A204.1 (cell line): ENCODE measurements at regions not wholly inside any gene's neighbourhood (a gene's known extent, or its start where the extent isn't known, plus 50 kb on each side); places are given as distances from the start of the nearest gene placed in this dataset.

Experiments used
- FAIRE-seq: peaks from 2 replicates; lab custom pipeline; 2012; peaks lifted over from hg19 to GRCh38; lab: Jason Lieb, UNC

GRCh38 chr5:63726496-63726895 lies 235.7 kb downstream of the HTR1A start:
- FAIRE-seq: no peak

GRCh38 chr5:63719147-63719546 lies 243.1 kb downstream of the HTR1A start:
- no peak for FAIRE-seq

DNA sequence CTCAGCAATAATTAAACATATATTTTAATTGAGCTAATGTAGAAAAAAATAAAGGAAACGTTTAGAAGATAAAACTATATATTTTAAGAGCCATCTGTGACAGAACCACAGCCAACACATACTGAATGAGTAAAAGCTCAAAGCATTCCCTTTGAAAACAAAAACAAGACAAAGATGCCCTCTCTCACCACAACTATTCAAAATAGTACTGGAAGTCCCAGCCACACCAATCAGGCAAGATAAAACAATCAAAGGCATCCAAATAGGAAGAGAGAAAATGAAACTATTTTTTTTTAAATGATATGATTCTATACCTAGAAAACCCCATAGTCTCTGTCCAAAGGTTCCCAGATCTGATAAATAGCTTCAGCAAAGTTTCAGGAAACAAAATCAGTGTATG lies 262.0 kb downstream of the HTR1A start:
- FAIRE-seq: no peak

DNA sequence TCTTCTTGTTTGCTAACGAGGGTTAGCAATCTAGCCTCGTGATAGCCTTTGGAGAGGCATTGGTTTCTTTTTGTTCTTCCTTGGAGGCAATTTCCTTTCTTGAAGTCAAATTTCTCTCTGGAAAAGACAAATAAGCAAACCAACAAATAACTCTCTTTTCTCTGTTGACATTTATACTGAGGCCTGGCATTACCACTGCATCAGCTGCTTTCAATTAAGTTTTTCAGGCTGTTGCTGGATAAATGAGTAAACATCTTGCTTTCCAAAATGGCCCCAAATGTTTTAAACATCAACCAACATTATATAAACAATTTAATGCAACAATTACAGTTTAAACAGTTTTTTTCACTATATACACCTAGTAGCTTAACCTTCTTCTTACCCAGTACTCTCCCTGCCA lies 264.4 kb downstream of the HTR1A start:
- FAIRE-seq: no peak

DNA sequence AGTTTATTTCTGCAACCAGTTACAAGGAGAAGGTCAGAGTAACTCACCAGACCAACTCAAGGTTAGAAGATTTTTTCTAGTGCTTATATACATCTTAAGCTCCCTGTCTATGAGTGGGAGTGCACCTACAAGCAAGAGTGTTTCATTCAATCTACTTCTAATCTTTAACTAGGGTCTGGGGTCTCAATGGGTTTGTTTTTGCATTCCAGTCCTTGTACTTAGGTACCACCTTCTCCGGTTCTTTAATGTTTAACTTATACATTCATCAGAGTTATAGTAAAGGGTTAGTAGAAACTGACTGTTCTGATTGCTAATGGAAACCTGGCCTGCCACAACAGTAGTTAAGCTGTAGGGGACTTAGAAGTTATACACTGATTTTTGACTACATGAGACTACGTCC lies 271.7 kb downstream of the HTR1A start:
- no peak for FAIRE-seq

DNA sequence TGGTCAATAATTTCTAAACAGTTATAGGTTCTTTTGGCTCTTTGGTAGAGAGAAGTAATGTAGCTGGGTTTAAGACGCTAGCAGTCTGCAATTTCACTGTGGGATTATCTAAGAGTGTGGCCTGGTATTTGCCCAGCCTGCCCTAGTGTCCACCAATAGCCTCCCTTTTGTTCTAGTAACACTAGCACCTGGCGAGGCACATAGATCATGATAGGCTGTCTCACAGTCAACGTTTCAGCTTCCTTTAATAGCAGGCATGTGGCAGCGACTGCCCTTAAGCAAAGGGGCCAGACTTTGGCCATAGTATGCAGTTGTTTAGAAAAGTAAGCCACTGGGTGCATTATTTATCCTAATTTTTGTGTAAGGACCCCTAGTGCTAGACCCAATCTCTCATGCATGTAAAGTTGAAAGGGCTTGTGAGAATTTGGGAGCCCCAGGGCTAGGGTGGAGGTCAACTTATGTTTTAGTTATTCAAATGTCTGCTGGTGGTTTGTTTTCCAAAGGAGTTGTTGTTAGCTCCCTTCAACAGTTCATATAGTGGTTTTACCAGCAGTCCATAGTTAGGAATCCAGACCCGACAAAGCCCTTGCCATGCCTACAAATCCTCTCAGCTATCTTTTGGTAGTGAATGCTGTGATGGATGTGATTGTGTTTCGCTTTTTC lies 274.3 kb downstream of the HTR1A start:
- no peak for FAIRE-seq

GRCh38 chr5:63686938-63687337 lies 275.3 kb downstream of the HTR1A start:
- FAIRE-seq: no peak

DNA sequence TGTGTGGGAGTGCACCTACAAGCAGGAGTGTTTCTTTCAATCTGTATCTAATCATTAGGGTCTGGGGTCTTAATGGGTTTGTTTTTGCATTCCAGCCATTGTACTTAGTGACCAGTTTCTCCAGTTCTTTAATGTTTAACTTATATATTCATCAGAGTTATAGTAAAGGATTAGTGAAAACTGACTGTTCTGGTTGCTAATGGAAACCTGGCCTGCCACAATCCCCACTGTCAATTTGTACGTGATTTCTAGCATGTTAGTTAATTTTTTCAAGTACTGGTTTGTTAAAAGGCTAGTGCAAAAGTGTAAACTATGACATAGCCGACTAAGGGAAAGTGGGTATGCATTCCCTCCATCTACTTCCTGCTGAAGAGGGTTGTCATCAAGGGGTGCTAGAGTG lies 276.1 kb downstream of the HTR1A start:
- no peak for FAIRE-seq

- no peak for FAIRE-seq
Observed at GRCh38 chr5:63685454-63685853, 276.8 kb downstream of the HTR1A start.

DNA sequence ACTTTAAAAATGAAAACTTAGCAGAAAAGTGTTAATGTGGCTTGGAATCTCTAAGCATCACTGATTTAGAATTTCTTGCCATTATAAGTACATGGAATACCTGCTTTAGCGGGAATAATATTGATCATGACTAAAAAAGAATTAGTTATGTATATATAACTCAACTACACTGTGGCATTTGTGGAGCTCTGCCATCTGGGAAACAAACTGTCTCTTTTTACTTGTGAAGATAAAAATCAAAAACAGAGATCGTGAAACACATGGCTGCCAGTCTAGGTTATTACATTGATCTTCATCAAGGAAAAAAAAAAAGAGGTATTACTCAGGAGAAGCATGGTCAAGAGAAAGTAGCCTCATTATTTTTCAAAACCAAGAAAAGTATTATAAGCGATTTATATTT lies 287.4 kb downstream of the HTR1A start:
- FAIRE-seq: no peak

DNA sequence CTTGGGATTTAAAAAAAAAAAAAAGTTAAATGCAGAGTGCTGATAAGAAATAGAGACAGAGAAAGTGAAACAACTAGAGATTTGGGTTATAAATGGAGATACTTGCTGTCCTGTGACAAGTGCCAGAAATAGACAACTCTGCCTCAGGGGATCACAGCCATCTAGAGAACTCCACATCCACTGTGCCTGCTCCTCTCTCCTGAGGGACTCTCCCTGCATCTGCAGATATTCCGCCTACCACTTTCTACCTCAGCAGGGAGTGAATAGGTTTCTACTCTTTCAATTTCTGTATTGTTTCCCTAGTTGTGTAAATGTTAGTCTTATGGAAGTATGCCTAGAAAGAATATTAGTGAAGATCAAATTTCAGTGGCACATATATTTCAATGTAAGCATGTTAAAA lies 307.2 kb downstream of the HTR1A start:
- FAIRE-seq: no peak

DNA sequence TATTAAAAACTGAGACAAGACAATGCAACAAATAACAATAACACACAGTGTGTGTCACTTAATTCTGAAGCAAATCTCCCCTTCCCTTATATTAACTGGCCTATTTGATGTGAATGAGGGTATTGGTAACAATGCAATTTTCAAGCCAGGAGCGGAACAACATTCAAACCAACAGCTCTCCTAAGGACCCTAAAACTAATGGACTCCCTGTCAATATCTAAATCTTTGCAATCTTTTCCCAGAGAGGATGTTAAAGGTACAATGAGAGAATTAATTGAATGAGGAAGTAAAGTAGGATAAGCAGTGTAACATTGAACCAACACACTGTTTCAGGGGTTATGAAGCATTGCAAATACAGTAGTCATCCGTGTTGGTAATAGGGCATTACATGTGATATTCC lies 311.7 kb downstream of the HTR1A start:
- FAIRE-seq: no peak

DNA sequence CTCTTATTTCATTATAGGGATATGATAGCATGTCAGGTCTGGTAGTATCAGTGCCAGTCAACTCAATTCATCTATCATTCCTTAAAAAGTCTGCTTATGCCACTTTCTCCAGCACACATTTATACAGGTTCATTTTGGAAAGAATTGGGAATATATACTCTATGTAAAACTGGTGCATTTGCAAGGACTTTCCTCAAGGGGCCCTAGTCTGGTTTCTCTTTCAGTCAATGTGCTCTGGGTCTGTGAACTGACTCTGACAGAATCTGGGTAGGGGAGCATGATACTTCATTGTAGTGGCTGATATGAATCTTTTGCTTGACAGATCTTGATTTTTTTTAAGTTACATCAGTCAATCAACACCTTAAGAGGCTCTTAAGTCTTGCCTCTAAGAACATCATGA lies 313.9 kb downstream of the HTR1A start:
- no peak for FAIRE-seq

DNA sequence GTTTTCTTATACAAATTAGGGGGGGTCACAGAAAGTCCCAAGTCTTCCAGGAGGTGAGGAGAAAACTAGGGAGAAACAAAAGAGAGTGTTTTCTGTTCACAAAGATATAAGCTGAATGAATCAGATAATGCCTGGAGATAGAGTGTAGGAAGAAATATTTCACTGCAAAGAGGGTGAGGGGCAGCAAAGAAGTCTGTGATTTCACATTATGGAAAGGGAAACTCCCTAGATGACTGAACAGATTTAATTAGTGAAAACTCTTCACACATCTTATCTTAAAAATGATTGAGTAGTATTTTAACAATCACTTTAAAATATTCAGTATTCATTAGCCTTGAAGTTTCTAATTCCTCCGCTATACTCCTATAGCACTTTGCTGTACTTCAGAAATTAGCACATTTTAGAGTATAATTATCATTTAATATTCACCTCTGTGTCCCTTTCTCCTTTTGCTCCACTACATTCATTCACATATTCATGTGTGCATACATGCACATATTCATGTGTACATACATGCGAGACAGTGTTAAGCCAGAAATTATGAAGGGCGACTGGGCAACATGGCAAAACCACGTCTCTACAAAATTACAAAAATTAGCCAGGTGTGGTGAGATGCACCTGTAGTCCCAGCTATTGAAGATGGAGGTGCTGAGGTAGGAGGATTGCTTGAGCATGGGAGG lies 332.2 kb downstream of the HTR1A start:
- FAIRE-seq: no peak

GRCh38 chr5:63613442-63613841 lies 348.8 kb downstream of the HTR1A start:
- FAIRE-seq: no peak

- no peak for FAIRE-seq
Observed at GRCh38 chr5:63603996-63604395, 358.2 kb downstream of the HTR1A start.

- no peak for FAIRE-seq
Observed at GRCh38 chr5:63602971-63603370, 359.3 kb downstream of the HTR1A start.

DNA sequence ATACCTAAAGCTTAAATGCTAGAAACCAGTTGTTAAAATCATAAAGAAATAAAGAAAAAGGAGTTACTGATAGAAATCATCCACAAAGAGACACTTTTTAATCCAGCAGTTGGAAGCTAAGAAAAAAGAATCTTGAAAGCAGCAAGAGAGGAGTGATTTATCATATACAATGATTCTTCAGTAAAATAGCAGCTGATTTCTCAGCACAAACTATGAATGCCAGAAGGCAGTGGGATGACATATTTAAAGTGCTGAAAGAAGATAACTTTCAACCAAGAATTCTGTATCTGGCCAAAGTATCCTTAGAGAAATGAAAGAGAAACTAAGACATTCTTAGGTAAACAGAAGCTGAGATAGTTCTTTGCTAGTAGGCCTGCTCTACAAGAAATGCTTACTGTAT lies 366.0 kb downstream of the HTR1A start:
- FAIRE-seq: no peak

- FAIRE-seq: no peak
Observed at GRCh38 chr5:63573380-63573779, 388.9 kb downstream of the HTR1A start.

GRCh38 chr5:63572740-63573139 lies 389.5 kb downstream of the HTR1A start:
- no peak for FAIRE-seq

DNA sequence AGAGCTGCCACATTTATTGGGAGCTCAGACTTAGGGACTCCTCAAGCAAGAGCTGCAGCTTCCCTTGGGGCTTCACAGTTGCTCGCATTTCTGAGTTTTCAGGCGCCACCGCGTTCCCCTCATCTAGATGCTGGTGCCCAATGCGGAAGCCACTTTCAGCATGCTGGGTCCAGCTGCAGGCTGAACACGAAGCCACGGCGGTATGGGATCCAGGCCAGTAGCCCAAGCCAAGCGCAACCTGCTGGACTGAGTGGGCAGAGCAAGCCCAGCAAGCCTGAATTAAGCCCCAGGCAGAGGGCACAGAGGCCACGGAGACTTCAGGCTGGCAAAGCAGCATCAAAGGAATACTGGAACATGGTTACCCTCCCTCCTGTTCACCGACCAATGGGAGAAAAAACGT lies 391.5 kb downstream of the HTR1A start:
- no peak for FAIRE-seq

- FAIRE-seq: no peak
Observed at GRCh38 chr5:63564789-63565188, 397.5 kb downstream of the HTR1A start.

GRCh38 chr5:63563008-63563917 lies 399.0 kb downstream of the HTR1A start:
- FAIRE-seq: no peak
